ENCODE measurements at regions not wholly inside any gene's neighbourhood (a gene's known extent, or its start where the extent isn't known, plus 50 kb on each side); places are given as distances from the start of the nearest gene placed in this dataset.
A peak's percentile ranks its signal among the peaks of the same experiment; 100 is the strongest.

DNA sequence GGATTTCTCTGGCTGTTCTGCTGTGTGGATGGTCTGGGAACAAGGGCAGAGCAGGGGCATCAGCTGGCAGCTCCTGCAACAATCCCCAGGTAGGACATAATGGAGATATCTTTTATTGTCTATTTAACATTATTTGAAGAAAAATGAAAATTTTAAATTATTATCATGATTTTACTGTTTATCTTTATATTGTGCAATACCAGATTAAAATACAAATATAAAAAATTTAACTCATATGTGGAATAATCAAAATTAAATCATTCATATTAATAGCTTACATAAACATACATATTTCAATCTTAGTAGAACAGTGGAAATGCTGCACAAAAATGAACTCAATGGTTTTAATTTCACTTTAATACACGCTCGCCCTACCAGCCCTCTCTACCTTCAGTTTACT, 70.6 kb upstream of the FAM110C start:
- Mint-ChIP-seq H3K27ac (no peak overlapping the region), H3K9me3 (no peaks in the 10 kb centered on the region), H3K4me1 (no peaks in the 10 kb centered on the region), H3K4me3 (no peak overlapping the region), H3K27me3 (ENCODE audit: low read depth) (peaks cover 4% of the 10 kb centered on the region), H3K36me3 (ENCODE audit: low read depth) (no peaks in the 10 kb centered on the region)
- TF ChIP-seq, protein P1, sequence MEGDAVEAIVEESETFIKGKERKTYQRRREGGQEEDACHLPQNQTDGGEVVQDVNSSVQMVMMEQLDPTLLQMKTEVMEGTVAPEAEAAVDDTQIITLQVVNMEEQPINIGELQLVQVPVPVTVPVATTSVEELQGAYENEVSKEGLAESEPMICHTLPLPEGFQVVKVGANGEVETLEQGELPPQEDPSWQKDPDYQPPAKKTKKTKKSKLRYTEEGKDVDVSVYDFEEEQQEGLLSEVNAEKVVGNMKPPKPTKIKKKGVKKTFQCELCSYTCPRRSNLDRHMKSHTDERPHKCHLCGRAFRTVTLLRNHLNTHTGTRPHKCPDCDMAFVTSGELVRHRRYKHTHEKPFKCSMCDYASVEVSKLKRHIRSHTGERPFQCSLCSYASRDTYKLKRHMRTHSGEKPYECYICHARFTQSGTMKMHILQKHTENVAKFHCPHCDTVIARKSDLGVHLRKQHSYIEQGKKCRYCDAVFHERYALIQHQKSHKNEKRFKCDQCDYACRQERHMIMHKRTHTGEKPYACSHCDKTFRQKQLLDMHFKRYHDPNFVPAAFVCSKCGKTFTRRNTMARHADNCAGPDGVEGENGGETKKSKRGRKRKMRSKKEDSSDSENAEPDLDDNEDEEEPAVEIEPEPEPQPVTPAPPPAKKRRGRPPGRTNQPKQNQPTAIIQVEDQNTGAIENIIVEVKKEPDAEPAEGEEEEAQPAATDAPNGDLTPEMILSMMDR (IDR thresholded peaks at IDR 0.05; ENCODE audit: unreplicated experiment in 3 of 3), result no peak

DNA sequence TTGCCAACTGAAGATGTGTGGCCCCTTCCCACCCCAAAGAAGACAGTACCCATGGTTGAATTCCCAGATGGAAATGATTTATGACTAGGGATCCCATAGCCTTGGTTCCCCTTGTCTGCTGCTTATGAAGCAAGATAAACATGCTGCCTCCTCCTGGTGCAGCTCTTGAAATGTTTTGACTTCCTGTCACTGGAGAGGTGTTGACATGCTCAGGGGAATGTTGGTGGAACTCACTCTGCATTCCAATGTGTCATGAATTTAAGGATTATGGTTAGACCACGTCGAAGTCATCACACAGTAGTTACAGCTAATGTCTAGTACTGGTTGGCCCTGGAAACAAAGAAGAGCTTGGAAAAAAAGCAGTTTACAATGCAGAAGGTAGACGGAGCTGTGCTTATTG, 69.0 kb upstream of the FAM110C start:
- no peaks in the 10 kb centered on the region for H3K4me1 Mint-ChIP-seq
- no peak overlapping the region for H3K27ac Mint-ChIP-seq
- no peaks in the 10 kb centered on the region for H3K36me3 Mint-ChIP-seq (ENCODE audit: low read depth)
- H3K27me3 Mint-ChIP-seq (ENCODE audit: low read depth), result no peaks in the 10 kb centered on the region
- H3K9me3 Mint-ChIP-seq, result no peaks in the 10 kb centered on the region
- H3K4me3 Mint-ChIP-seq, result no peak overlapping the region
- TF ChIP-seq, protein P1 (IDR thresholded peaks at IDR 0.05; ENCODE audit: unreplicated experiment in 3 of 3), result peak in 1 of 3 experiments; percentile 5

DNA sequence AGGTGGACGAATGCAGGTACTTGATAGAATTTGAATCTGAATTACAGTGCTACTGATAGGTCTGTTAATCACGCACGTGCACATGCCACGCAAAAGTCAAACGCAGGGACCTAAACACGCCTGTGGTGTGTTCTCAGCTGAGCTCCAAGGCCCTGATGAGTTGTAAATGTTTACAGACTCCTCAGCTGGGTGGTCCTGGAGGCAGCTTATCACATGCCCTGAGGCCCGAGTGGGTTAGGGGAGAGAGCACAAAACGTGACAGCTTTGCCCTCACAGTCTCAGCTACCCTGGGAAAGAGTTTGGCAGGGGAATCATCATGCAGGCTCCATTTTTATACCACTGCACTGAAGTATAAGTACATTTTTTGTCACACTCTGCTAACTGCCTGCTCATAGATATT, 68.3 kb upstream of the FAM110C start:
- H3K9me3 Mint-ChIP-seq, result no peaks in the 10 kb centered on the region
- TF ChIP-seq, protein P1 (IDR thresholded peaks at IDR 0.05; ENCODE audit: unreplicated experiment in 3 of 3), result no peak
- no peaks in the 10 kb centered on the region for H3K27me3 Mint-ChIP-seq (ENCODE audit: low read depth)
- no peak overlapping the region for H3K4me3 Mint-ChIP-seq
- peak overlapping the region in 1 of 3 experiments; percentile 34 for H3K27ac Mint-ChIP-seq
- no peaks in the 10 kb centered on the region for H3K36me3 Mint-ChIP-seq (ENCODE audit: low read depth)
- H3K4me1 Mint-ChIP-seq, result no peaks in the 10 kb centered on the region

DNA sequence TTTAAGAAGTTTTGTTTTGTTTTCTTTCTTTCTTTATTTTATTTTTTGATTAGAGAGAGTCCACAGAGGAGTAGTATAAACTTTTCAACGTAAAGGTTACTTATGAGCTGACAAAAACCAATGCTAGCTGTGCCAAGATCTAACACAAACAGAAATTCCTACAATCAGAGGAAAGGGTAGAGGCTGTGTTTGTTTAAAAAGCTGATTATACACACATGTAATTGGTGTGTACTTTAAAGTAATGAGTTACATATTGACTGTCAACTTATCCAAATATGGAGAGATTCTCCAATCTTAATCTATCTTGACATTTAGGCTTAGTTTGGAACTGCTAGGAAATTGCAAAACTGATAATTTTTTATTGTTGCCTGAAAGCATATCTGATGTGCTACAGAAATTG, 63.7 kb upstream of the FAM110C start:
- Mint-ChIP-seq H3K27me3 (ENCODE audit: low read depth) (peaks cover 5% of the 10 kb centered on the region), H3K27ac (peak overlapping the region in 1 of 3 experiments; percentile 28), H3K4me3 (no peak overlapping the region), H3K36me3 (ENCODE audit: low read depth) (no peaks in the 10 kb centered on the region), H3K9me3 (peaks cover 19% of the 10 kb centered on the region), H3K4me1 (no peaks in the 10 kb centered on the region)
- TF ChIP-seq, protein P1 (IDR thresholded peaks at IDR 0.05; ENCODE audit: unreplicated experiment in 3 of 3), result no peak

DNA sequence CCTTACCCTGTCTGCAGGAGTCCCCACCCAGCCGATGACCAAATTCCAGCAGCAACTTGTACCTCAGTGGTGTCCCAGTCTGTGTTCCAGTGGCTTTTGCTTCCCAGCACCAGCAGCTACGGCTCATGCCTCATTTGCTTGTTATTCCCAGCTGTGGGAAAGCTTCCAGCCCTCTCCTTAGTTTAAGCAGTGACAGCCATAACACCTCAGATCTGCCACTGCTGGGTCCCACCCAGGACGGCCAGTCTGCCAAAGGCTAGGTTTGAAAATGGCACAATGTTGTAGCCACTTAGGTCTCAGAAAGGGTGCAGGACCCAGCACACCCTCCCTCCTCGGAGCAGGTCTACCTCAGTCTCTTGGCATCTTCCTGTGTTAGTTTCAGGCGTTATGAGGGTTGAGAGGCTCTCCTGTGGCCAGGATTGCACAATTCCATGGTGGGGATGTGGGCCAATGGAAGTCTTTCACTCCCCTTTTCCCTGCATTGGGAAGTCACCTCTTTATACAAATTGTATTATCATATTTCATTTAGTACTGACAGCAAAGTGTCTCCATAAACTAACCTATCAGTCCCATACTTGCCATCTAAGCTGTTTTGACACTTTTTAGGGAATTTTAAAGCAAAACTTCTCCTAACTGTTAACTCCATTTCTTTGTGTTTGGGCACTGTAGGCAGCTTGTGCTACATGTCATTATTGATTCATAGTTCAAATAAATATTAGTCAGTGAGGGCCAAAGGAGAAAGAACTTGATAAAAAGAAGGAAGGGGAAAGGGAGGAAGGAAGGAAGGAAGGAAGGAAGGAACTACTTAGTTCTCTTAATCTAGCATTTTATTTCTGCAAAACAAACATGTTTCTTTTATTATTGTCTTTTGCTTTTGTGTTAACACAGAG, 62.9 kb upstream of the FAM110C start:
- TF ChIP-seq, protein P1 (IDR thresholded peaks at IDR 0.05; ENCODE audit: unreplicated experiment in 3 of 3), result no peak
- peaks cover 5% of the 10 kb centered on the region for H3K27me3 Mint-ChIP-seq (ENCODE audit: low read depth)
- no peaks in the 10 kb centered on the region for H3K4me1 Mint-ChIP-seq
- H3K27ac Mint-ChIP-seq, result peak overlapping the region in 1 of 3 experiments; percentile 5
- H3K36me3 Mint-ChIP-seq (ENCODE audit: low read depth), result no peaks in the 10 kb centered on the region
- H3K4me3 Mint-ChIP-seq, result no peak overlapping the region
- H3K9me3 Mint-ChIP-seq, result peaks cover 24% of the 10 kb centered on the region

DNA sequence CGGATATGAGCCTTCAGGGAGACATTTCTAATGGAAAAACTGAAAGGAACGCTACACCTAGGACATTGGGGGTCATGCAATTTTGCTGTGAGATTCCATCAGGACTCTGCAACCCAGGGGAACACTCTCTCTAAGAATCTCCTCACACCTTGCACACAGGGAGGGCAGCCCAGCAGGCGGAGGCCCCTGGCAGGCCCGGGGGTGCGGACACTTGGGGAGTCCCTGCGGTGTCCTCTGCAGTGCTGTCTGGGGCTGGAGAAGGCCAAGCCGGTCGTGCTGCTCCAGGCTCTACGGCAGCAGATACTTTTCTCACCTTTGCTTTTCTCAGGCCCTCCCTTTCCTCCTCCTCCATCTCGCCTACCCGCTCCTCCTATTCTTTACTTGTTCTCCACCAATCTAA, 54.7 kb upstream of the FAM110C start:
- Mint-ChIP-seq H3K27ac (peak overlapping the region; percentile 12 to 27 (median 24)), H3K9me3 (peaks cover 23% of the 10 kb centered on the region), H3K4me1 (peaks cover 27% of the 10 kb centered on the region), H3K4me3 (peak overlapping the region in 1 of 3 experiments; percentile 24), H3K36me3 (ENCODE audit: low read depth) (no peaks in the 10 kb centered on the region), H3K27me3 (ENCODE audit: low read depth) (peaks cover 5% of the 10 kb centered on the region)
- TF ChIP-seq, protein P1 (IDR thresholded peaks at IDR 0.05; ENCODE audit: unreplicated experiment in 3 of 3), result no peak

Measured in nephron (organoid).